NCI-H446 (cell line): ENCODE measurements at regions not wholly inside any gene's neighbourhood (a gene's known extent, or its start where the extent isn't known, plus 50 kb on each side); places are given as distances from the start of the nearest gene placed in this dataset.

ENCODE experiments used
- DNase-seq, 2 experiments: peaks; one replicate each; lab custom pipeline; 2025; lab: John Stamatoyannopoulos, UW

DNA sequence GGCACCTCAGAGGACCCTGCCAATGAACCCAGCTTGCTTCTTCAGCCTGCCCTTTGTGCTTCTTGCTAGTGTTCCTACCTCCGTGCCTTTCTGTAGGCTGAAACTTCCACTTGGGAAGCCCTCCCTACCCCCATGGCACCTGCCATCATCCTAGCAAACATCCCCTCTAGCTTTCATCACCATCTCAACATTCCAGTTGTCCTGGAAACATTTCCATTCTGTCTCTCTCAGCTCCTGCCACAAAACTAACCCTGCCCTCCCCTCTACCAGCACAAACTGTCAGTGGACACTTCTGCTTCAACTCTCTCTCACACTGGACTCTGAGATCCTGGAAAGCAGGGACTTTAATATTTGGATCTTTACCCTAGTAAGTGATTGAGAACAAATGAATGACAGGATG is 525.8 kb upstream of the TENM4 start:
- DNase-seq: no peak

DNA sequence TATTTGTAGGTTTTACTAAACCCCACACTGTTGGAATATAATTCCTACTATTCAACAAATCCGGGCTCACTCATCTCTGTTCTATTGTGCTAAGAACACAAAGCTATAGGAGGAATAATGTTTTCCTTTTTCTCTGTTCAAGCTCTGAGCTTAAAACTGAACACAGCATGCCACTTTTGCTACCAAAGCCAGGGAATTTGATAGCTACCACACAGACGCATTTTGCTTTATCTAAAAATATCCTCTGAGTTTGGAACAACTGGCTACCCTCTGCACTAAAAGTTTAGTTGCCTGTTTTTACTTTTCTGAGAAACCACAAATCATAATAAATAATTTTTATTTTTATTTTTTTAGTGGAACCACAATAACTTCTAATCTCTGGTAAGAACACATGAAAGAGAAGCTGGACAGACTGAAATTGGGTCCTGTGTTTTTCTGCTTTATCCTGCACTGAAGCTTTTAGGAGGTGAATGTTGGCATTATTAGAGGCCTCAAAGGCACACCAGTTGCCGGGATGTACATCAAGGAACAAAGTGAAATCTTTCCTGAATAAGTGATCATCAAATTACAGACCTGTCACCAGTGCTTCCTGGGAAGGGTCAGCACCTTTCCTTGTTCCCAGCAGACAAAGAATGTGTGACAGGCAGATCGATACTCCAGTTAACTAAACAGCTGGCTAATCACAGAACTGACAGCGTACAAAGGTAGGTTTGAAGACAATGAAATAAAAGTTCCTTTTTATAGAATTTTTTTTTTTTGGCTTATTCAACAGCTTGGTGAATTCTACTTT is 523.2 kb upstream of the TENM4 start:
- no peak for DNase-seq

DNA sequence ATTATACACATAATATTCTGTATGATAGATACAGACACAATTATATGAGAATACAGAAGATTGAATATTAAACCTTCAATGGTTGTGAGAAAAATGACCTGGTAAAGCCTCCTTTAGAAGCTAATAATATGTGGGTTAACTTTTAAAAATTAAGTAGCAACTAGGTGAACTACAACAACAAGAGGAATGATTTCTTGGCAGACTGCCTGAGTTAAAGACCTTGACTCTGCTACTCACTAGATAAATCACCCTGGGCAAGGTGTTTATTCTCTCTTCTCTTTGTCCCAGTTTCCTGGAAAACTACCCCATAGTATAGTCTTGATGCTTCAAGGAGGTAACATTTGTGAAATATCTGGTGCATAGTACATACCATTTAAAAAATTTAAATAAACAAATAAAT is 519.6 kb upstream of the TENM4 start:
- no peak for DNase-seq

DNA sequence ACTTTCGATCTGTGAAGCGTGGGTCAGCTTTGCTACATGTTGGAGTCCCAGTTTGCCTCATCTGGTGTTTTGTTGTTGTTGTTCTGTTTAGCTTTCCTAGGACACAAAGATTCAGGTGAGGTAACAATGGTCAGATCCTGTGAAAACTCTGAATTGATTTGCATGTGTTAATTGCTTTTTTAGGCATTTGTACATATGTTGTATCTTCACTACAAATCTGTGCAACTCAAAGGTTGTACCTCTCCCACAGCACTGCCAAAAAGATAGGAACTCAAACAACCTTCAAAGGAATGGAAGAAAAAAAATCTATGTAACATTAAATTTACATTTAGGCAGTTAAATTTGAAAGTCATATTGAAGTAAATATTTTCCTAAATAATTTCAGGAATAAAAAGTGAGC is 518.5 kb upstream of the TENM4 start:
- no peak for DNase-seq

DNA sequence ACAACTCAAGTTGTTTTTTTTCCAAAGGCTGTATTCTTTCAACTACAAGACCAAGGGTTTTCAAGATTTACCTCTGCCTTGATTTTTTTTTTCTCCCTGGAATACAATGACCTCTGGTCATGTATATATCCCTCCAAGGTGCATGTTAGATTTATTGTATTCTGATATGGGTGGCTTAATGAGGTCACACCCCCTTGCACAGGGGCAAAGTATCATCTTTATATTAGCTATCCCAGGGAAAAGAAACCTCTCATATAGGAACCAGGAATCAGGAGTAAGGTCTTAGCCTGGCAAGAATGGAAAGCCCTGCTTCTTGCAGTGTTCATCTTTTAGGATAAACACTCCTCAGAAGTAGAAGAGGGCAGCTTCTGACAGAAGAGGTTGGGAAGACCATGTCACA is 516.9 kb upstream of the TENM4 start:
- DNase-seq: no peak

DNA sequence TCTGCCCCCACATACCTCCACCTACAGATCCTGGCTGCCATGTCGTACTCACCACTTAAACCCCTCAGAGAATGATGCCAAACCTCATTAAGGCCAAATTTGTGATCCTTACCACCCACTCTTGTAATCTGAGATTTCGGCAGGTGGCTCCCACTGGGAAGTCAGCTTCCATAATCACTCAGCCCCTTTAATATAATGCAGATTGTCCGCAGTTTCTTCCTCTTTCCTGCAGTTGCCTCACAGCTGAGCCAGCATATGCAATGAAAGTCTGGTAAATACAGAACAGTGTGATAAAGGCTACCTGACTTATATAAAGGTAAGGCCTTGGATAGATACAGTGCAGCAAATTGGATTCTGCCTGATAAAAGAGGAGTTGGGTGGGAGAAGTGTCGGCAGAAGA is 515.2 kb upstream of the TENM4 start:
- no peak for DNase-seq

DNA sequence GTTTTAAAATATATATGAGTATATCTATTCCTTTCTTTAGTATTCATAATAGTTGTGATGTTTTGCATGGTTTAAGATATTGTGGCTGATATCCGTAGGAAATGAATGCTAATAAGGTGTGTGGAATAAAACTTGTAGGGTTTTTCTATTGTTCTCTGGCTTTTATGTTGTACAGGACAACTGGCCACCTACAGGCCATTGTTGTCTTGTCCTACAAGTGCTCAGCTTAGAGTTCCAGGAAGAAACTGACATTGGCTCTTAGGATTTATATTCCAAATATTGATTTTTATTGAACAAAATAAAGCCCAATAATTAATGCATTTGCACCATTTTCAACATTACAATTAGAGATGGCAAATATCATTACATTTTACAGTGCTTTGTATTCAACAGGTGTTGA is 512.8 kb upstream of the TENM4 start:
- DNase-seq: no peak

DNA sequence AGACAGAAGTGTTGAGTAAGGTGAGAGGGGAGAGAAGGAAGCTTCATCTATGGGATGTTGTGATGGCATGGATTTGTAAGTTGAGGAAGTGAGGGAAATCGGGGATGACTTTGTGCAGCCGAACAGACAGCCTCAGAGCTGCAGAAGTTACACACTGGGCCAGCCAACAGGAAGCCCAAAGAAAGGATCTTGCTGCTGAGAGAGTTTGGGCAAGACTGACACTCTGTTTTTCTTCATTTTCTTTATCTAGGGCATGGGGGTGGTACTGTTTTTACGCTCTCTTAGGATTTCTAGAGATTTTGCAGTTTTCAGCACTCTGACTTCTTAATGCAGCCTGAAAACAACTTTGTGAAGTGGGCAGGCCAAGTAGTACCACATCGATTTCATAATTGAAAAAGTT is 509.9 kb upstream of the TENM4 start:
- no peak for DNase-seq

DNA sequence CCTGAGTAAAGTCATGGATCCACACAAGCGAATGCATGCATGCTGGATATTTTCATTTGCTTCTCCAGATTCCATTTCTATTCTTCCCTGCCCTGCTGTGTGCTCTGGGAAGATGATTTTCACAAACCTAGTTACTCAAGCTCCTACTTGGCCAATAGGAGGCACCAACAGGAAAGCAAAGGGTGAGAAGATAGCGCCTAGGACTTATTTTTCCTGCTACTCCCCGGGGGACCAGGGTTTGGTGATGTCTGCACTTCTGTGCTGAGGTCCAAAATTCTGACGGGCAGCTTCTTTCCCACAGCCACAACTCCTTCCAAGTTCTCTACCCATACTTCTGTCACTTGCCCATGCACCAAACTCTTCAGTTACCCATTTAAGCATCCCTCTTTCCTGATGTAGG is 509.3 kb upstream of the TENM4 start:
- no peak for DNase-seq

DNA sequence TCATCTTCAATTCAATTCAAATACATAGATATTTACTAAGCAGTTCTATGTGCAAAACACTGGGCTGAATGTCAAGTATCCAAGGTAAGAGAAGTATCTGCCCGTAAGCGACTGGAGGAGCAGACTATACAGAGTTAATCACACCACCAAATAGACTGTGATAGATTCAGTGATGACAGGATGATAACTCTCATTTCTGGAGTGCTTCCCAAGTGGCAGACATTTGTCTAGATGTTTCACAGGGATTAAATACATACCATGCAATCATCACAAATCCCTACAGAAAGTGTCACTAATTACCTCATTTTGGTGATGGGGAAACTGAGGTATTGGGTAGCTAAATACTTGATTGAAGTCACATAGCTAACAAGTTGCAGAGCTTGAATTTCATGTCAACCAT is 508.7 kb upstream of the TENM4 start:
- no peak for DNase-seq

DNA sequence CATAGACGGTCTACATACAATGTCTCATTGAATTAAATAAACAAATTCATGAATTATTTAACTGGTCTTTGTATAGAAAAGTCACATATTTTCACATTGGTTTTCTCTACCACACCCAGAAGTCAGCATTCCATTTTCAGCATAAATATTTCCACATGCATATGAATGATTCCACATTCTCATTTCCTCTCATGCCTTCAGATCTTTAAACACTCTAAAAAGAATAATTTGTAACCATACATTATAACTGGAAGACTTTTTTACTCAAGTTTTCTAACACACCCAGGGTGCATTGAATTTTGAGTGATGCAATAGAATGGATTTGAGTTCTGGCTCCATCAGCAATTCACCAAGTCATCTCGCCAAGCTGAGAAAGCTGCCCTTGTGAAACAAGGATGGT is 501.8 kb upstream of the TENM4 start:
- no peak for DNase-seq

DNA sequence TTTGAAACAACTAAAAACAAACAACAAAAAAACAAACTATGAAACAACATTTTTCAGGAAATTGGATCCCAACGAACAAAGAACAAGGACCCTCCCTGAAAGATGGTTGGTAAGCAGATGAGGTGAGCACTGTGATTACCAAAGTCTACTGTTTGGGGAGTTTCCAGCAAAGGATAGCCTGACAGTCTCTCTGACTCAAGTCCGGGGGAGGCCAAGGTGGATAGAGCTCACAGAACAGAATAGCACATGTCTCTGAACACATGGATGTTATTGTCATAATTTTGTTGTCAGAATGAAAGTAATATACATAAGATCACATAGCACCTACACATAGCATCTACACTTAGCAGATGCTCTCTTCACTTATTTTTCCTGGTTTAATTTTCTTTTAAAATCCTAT is 501.3 kb upstream of the TENM4 start:
- DNase-seq: no peak

DNA sequence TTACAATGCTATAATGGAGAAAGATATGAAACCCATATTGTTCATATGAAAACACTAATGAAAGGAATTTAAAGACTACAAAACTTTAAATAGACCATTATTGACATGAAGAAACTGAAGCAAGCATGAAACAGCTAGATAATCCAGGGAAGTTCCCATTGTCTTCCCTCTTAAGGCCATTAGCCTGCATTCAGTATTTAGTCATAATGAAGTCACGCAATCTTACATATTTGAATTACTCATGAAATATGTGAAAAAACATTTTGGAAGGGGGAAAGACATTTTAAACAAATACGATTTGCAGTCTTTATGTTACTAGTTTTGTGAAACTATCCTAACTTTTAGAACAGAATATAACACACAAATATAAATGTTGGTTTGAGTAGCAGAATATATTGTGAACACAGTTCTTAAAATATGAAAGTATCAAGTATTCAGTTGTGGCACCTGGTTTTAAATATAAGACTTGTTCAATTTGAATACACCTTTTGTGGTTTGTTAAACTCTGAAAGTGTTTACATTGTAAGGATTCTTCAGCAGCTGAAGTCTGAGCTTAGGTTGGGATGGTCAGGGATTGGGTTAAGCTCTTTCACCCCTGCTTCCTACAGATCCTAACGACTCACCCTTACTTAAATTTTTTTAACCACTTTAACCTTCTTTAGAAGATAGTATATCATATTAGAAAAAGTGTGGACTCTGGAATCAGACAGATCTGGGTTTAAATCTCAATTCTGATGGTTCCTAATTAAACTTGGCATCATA is 500.3 kb upstream of the TENM4 start:
- DNase-seq: no peak

DNA sequence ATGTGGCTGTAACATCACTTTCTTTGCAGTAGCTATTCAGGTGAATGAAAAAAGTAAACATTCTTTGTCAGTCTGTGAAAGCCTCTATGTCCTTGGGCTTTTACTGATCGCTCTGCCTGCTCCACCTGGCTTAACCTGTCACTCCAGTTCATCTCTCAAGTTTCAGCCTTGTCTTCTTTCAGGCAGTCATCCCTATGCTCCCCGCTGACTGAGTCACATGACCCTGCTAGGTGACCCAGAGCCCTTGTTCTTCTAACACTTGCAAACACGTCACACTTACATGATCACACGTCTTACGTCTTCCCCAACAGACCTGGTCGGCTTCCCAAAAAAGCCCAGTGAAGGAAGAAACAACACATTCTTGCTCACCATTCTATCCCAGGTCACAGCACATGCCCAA is 499.3 kb upstream of the TENM4 start:
- no peak for DNase-seq

DNA sequence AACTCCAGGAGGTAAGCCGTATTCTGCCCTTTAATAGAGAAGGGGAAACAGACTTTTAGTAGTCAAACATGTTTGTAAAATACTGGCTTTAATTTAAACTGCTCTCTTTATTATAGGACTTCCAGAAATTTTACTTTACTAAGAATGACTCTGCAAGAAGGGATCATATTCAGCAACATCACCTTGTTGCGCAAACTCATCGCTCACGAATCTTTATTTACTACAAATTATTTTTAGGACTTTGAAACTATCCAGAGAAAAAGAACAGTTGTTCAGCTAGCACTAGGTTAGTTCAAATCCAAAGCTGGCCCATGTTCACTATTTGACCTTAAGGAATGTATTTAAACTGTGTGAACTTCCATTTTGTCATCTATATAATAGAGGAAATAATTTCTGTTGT is 498.3 kb upstream of the TENM4 start:
- DNase-seq: no peak

DNA sequence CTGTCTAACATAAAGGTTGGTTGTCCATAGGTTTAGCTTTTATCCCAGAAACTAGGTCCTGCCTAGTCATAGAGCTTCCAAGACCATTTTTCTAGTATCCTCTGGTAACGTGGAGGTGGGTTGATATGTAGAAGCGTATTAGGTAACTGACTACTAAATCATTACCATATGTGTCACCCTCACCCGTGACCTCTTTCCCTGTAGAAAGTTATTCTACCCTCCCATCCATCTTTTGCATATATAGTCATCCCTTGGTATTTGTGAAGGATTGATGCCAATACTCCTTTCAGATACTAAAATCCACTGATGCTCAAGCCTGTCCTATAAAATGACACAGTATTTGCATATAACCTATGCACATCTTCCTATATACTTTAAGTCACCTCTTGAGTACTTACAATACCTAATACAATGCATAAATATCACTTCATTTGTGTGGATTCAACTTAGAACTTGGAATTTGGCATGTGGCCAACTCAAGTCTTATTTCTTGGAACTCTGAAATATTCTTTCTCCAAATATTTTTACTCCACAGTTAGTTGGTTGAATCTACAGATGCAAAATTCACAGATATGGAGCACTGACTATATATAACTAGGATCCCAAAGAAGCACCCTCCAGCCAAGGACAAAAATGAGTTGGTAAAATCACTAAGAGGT is 497.0 kb upstream of the TENM4 start:
- DNase-seq: no peak

DNA sequence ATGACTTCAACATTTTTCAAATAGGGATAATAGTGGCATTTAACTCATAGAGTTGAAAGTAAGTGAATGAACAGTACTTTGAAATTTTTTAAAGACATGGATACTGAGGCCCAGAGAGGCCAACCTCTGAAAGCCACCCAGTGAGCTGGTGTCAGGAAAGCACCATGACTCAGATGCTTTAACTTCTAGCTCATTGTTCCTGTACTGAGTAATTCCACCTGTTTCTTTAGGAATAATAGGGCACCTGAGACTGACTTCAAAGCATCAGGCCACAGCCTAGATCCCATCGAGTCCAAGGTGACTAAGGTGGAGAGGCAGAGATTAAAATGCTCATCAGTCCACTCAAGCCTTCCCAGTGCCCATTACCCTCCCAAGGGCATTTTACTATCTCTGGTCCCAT is 491.8 kb upstream of the TENM4 start:
- no peak for DNase-seq

DNA sequence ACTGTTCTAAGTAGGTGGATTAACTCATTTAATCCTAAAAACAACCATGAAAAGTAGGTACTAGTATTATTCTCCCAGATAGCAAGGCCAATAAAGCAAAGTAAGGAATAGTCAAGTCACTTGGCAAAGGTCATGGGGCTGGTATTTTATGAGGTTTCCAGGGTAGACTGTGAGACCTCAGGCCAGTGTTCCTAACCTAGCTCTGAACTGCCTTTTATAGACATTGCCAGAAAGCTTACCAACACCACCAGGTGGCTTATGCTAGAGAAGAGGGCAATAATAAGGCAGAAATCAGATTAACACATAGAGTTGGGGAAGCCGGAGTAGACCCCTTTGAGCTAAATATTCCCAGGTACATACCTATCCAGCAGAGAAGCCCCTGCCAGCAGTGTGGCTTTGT is 490.9 kb upstream of the TENM4 start:
- no peak for DNase-seq

DNA sequence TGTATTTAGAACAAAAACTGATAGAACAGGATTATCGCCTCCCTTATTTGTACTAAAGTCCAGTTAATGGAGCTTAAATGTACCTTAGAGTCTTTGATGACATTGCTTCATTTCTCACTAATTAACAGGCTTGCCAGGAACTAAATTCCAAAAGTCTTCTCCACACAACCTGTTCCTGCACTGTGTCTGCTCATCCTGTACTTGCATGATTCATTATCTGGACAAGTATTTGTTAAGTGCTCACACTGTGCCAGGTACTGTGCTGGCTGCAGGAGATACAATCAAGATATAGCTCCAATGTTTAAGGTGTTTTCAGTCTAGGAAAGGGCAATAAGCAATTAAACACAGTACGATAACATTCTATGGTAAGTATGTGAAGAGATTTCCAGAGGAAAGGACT is 485.9 kb upstream of the TENM4 start:
- DNase-seq: no peak

DNA sequence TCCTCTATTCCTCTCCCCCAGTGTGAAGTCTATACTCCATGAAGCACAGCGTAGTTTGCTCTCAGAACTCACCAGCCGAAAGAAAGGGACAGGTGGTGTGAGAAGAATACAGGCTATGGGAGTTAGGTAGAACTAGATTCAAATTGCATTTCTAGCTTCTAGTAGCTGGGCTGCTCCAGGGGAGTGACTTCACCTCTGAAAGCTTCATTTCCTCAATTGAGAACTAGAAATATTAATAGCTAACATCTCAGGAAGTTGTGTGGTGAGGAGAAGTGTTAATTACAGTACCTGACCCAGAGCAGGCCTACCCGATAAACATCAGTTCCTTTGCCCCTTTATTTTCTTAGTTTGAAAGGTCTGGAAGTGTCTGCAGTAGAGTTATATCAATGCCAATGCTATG is 484.7 kb upstream of the TENM4 start:
- DNase-seq: no peak

DNA sequence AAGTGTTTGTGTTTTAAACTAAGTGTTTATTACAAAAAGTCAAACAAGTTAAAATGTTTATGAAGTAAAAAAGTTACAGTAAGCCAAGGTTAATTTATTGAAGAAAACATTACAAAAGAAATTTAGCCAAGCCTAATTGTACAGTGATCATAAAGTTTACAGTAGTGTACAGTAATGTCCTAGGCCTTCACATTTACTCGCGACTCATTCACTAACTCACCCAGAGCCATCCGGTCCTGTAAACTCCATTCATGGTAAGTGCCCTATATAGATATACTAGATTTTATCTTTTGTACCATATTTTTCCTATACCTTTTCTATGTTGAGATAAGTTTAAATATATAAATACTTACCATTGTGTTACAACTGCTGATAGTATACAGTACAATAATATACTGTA is 481.8 kb upstream of the TENM4 start:
- DNase-seq: no peak

DNA sequence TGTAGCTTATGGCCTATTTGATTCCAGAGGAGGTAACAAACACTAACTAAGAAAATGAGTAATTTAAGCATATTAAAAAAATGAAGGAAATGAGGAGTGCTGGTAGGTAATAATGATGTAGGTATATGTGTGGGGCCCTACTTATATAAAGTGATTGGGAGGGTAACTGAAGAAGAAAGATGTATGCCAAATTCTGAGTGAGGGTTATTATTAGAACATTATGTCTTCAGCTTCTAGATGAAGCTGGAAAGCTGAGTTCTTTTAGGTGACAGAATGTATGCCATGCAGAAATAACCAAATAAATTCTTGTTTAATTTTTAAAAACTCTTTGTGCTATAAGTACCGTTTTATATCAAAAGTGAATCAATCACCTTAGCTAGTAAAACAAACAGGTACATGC is 479.6 kb upstream of the TENM4 start:
- no peak for DNase-seq

DNA sequence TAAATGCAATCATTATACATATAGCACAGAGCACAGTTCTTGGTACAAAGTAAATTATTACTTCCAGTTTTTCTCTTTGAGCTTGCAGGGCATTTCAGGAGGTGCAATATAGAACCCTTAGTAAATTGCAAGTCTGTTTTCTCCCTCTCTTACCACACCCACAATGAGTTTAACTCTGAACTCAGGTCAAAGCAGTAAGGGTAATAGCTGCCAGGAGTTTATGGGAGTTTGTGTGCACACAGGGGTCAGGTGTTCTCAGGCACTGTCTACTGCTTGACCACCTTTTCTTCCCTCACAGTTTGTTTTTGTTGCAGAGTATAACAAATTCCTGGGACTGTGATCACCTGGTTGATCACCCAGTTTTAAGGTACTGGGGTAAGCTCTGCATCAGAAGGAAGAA is 478.5 kb upstream of the TENM4 start:
- DNase-seq: no peak
